ENCODE measurements at regions not wholly inside any gene's neighbourhood (a gene's known extent, or its start where the extent isn't known, plus 50 kb on each side); places are given as distances from the start of the nearest gene placed in this dataset.

- no peak for TF ChIP-seq CTCF (IDR thresholded peaks at IDR 0.05)
- no peak for TF ChIP-seq POLR2A (IDR thresholded peaks at IDR 0.05)
These were observed 485.5 kb upstream of the SEMA6A start for GRCh38 chr5:117060099-117060498.
